A549 (cell line): ENCODE measurements at regions not wholly inside any gene's neighbourhood (a gene's known extent, or its start where the extent isn't known, plus 50 kb on each side); places are given as distances from the start of the nearest gene placed in this dataset.

Experiments used
- ATAC-seq, 2 experiments: fragments of 200-7000 bp in 1 of 2; fragments of >200 bp in 1 of 2; cut with Nextera tagmentation in 1 of 2; cut with Tn5 transposase in 1 of 2; 3 replicates each; pipeline versions ENCODE4 v1.8.0 to v1.9.1; 2018 to 2020; ENCODE audit warnings: mild to moderate bottlenecking in 1 of 2, moderate library complexity in 1 of 2
- CTCF ChIA-PET: fragments of 300-600 bp; sonication (Branson Sonifier 250); formaldehyde crosslinking; extraction: SDS; loops from one replicate; lab custom pipeline; 2021; ENCODE audit warnings: antibody characterized with exemption, inconsistent platforms; lab: Yijun Ruan, JAX
- POLR2A ChIA-PET: fragments of 350-600 bp; formaldehyde crosslinking; extraction: SDS; loops from one replicate; lab custom pipeline; 2021; ENCODE audit warnings: antibody characterized with exemption, inconsistent platforms; lab: Yijun Ruan, JAX
- DNase-seq, 2 experiments: peaks; one replicate each; pipeline versions ENCODE4 v3.0.0 to v3.0.0-alpha.2; 2011 to 2016; ENCODE audit warnings: low read depth in 1 of 2, low spot score in 1 of 2
- FAIRE-seq: peaks from 2 replicates; lab custom pipeline; 2011; peaks lifted over from hg19 to GRCh38; lab: Jason Lieb, UNC
- H3K27ac ChIP-seq, 2 experiments: fragments of >200 bp; sonication (Bioruptor Twin); formaldehyde crosslinking; 3 replicates each; pipeline ENCODE4 v1.5.1; 2016 to 2017
- H3K4me1 ChIP-seq: fragments of >200 bp; sonication (Bioruptor Twin); formaldehyde crosslinking; 3 replicates; pipeline ENCODE4 v1.6.1; 2016
- H3K4me2 ChIP-seq: fragments of >200 bp; sonication (Bioruptor Twin); formaldehyde crosslinking; 3 replicates; pipeline ENCODE4 v1.6.1; 2016
- H3K4me3 ChIP-seq: fragments of >200 bp; sonication (Bioruptor Twin); formaldehyde crosslinking; 3 replicates; pipeline ENCODE4 v1.5.1; 2016
- H3K9me3 ChIP-seq: fragments of >200 bp; sonication (Bioruptor Twin); formaldehyde crosslinking; 3 replicates; pipeline ENCODE4 v1.6.1; 2016
- BCL3 ChIP-seq: fragments of >200 bp; sonication (Bioruptor Twin); formaldehyde crosslinking; IDR thresholded peaks from 3 replicates; pipeline ENCODE4 v1.6.1; 2016
- CHD4 ChIP-seq: fragments of 200-600 bp; sonication (generic); IDR thresholded peaks from 2 replicates; pipeline ENCODE4 v1.6.1; 2016; ENCODE audit warnings: antibody characterized with exemption, mild to moderate bottlenecking, borderline replicate concordance
- EHMT2 ChIP-seq: fragments of 200-600 bp; sonication (generic); IDR thresholded peaks from 2 replicates; pipeline ENCODE4 v1.6.1; 2016; ENCODE audit warnings: antibody characterized with exemption, low read depth, mild to moderate bottlenecking, moderate library complexity
- EP300 ChIP-seq, 2 experiments: fragments of >200 bp; sonication (Bioruptor Twin); formaldehyde crosslinking; IDR thresholded peaks; 2 replicates in 1 of 2; 3 replicates in 1 of 2; pipeline ENCODE4 v1.6.1; 2016 to 2017
- ESRRA ChIP-seq: fragments of 150-350 bp; IDR thresholded peaks from 2 replicates; pipeline ENCODE4 v1.6.1; 2014; ENCODE audit warnings: mild to moderate bottlenecking, low read length, borderline replicate concordance
- FOSB ChIP-seq: fragments of 250-450 bp; sonication (Bioruptor Pico); IDR thresholded peaks from 2 replicates; pipeline ENCODE4 v1.5.0; 2020; ENCODE audit warnings: mild to moderate bottlenecking, moderate library complexity
- HDAC2 ChIP-seq: fragments of 200-600 bp; sonication (generic); IDR thresholded peaks from 2 replicates; pipeline ENCODE4 v1.6.1; 2016
- HEYL ChIP-seq: fragments of 250-450 bp; sonication (Bioruptor Pico); IDR thresholded peaks from 2 replicates; pipeline ENCODE4 v1.8.0; 2021; ENCODE audit warnings: mild to moderate bottlenecking, moderate library complexity
- HOXB5 ChIP-seq: fragments of 250-450 bp; sonication (Bioruptor Pico); IDR thresholded peaks from 2 replicates; pipeline ENCODE4 v1.5.0; 2020; ENCODE audit warnings: mild to moderate bottlenecking, moderate library complexity
- JUNB ChIP-seq: fragments of >200 bp; sonication (Bioruptor Twin); formaldehyde crosslinking; IDR thresholded peaks from 2 replicates; pipeline ENCODE4 v1.6.1; 2016
- MAZ ChIP-seq: fragments of 150-350 bp; IDR thresholded peaks from 2 replicates; pipeline ENCODE4 v1.6.1; 2014; ENCODE audit warnings: antibody characterized with exemption, low read depth, low read length, borderline replicate concordance
- NFE2L2 ChIP-seq: fragments of 150-350 bp; conservative IDR thresholded peaks from 2 replicates; pipeline ENCODE4 v1.6.1; 2014; ENCODE audit warnings: low read length
- PHF8 ChIP-seq: fragments of 200-600 bp; sonication (generic); IDR thresholded peaks from 2 replicates; pipeline ENCODE4 v1.6.1; 2016; ENCODE audit warnings: low read depth, mild to moderate bottlenecking, antibody characterized with exemption, moderate library complexity, borderline replicate concordance
- REST ChIP-seq: fragments of 200-600 bp; sonication (generic); IDR thresholded peaks from 2 replicates; pipeline ENCODE4 v1.6.1; 2016; ENCODE audit warnings: antibody characterized with exemption, mild to moderate bottlenecking, moderate library complexity
- RFX5 ChIP-seq: fragments of 450-650 bp; IDR thresholded peaks from 2 replicates; pipeline ENCODE4 v1.7.1; 2014; ENCODE audit warnings: antibody characterized with exemption, mild to moderate bottlenecking, moderate library complexity
- WGBS: methylation state at CpG from one replicate; pipeline ENCODE4 v1.1.6; 2017; ENCODE audit errors: missing lambda C conversion rate; 5-methylcytosine and 5-hydroxymethylcytosine counted together
- TF ChIP-seq, protein P1 (sequence below): fragments of >200 bp; sonication (Bioruptor Twin); formaldehyde crosslinking; IDR thresholded peaks from 3 replicates; pipeline ENCODE4 v1.5.1; 2016

DNA sequence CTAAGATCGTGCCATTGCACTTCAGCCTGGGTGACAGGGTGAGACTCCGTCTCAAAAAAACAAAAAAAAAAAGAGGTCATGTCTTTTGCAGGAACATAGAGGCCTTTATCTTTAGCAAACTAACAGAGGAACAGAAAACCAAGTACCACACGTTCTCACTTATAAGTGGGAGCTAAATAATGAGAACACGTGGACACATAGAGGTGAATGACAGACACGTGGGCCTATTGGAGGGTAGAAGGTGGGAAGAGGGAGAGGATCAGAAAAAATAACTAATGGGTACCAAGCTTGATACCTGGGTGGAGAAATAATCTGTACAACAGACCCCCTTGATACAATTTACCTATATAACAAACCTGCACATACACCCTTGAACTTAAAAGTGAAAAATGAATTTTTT, 401.4 kb upstream of the NAALADL2 start:
- POLR2A ChIA-PET: no interaction called here
- no peak for DNase-seq
- FAIRE-seq: no peak
- H3K9me3 ChIP-seq: no peaks in the 10 kb centered on the region; the same call in 2 of the 3 replicates
- H3K27ac ChIP-seq: no peak overlapping the region
- TF ChIP-seq CHD4 (no peak), RFX5 (no peak), PHF8 (no peak), BCL3 (no peak), EP300 (IDR thresholded peaks at IDR 0.05) (no peak), HOXB5 (CRISPR knock-in tag) (no peak)
- TF ChIP-seq, all 56 proteins: peak for 0
- no peak for ATAC-seq
- CTCF ChIA-PET: interaction anchor here (0.6 kb wide), 1 partner anchor 43 kb away, joined by 4 read pairs; no protein-coding TSS in a partner anchor
- 45% methylated on average over 5 of the region's 5 CpGs for WGBS
- H3K4me3 ChIP-seq: no peak overlapping the region
- H3K4me2 ChIP-seq: no peak overlapping the region
- H3K4me1 ChIP-seq: no peaks in the 10 kb centered on the region

GRCh38 chr3:174460831-174461230, 398.3 kb upstream of the NAALADL2 start:
- H3K4me2 ChIP-seq: no peak overlapping the region
- ChIA-PET CTCF (no interaction called here), POLR2A (no interaction called here)
- ATAC-seq (no peak), DNase-seq (no peak), FAIRE-seq (no peak)
- H3K4me1 ChIP-seq: no peaks in the 10 kb centered on the region
- no peaks in the 10 kb centered on the region for H3K9me3 ChIP-seq
- H3K27ac ChIP-seq: no peak overlapping the region
- TF ChIP-seq FOSB: no peak
- TF ChIP-seq REST: no peak
- TF ChIP-seq, all 56 proteins: peak for 0
- no peak overlapping the region for H3K4me3 ChIP-seq
- 89% methylated on average over 1 of the region's 1 CpG for WGBS

DNA sequence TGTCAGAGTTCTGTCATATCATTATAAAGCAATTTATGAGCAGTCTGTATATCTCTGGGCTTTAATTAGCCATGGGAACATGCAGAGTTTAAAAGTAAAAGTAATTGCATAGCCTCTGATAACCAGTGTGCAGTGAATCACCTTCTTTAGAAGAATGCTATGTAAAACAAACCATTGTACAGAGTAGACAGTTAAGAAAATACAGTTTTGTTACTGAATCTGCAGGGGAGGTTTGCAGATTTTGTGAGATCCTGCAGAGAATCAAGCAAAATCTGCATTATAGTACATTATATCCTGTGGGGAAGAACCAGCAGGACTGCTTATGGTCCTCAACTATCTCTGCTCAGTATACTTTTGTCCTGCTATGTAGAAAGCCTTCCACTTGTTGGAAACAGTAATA, 396.2 kb upstream of the NAALADL2 start:
- POLR2A ChIA-PET: no interaction called here
- FAIRE-seq (no peak), DNase-seq (no peak), ATAC-seq (no peak)
- TF ChIP-seq EHMT2: no peak
- no peak for TF ChIP-seq NFE2L2
- TF ChIP-seq HDAC2: no peak
- TF ChIP-seq CHD4: no peak
- TF ChIP-seq FOSB: no peak
- Histone ChIP-seq H3K4me1 (no peaks in the 10 kb centered on the region), H3K9me3 (no peaks in the 10 kb centered on the region), H3K4me3 (no peak overlapping the region), H3K4me2 (no peak overlapping the region), H3K27ac (no peak overlapping the region)
- CTCF ChIA-PET: no interaction called here

DNA sequence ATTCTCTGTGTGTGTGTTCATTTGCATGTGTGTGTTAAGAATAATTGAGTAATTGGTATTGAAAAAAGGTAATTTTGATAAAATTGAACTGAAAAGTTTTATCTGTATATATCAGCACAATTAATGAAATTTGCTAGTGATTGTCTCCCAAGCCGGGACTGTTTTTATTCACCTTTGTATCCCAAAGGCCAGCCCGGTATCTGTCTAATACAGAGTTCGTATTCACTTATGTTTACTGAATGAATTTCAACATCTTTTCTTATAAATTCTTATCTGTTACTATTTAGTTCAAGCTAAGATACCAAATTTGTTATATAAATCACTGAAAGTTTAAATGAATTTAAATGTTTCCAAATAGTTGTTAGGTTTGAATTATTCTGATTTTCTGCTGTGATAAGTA, 394.0 kb upstream of the NAALADL2 start:
- no peak for DNase-seq
- FAIRE-seq: no peak
- Histone ChIP-seq H3K4me2 (no peak overlapping the region), H3K9me3 (no peaks in the 10 kb centered on the region), H3K27ac (no peak overlapping the region), H3K4me1 (no peaks in the 10 kb centered on the region), H3K4me3 (no peak overlapping the region)
- TF ChIP-seq MAZ (no peak), FOSB (no peak), ESRRA (no peak), JUNB (no peak), HEYL (CRISPR knock-in tag) (no peak)
- TF ChIP-seq, protein P1, sequence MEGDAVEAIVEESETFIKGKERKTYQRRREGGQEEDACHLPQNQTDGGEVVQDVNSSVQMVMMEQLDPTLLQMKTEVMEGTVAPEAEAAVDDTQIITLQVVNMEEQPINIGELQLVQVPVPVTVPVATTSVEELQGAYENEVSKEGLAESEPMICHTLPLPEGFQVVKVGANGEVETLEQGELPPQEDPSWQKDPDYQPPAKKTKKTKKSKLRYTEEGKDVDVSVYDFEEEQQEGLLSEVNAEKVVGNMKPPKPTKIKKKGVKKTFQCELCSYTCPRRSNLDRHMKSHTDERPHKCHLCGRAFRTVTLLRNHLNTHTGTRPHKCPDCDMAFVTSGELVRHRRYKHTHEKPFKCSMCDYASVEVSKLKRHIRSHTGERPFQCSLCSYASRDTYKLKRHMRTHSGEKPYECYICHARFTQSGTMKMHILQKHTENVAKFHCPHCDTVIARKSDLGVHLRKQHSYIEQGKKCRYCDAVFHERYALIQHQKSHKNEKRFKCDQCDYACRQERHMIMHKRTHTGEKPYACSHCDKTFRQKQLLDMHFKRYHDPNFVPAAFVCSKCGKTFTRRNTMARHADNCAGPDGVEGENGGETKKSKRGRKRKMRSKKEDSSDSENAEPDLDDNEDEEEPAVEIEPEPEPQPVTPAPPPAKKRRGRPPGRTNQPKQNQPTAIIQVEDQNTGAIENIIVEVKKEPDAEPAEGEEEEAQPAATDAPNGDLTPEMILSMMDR: no peak
- WGBS: 74% methylated on average over 3 of the region's 3 CpGs
- no peak for ATAC-seq
- POLR2A ChIA-PET: no interaction called here
- CTCF ChIA-PET: no interaction called here
